GM23338 (cell line): ENCODE measurements at regions not wholly inside any gene's neighbourhood (a gene's known extent, or its start where the extent isn't known, plus 50 kb on each side); places are given as distances from the start of the nearest gene placed in this dataset.

Source experiments
- ATAC-seq: fragments of 200-7000 bp; cut with Tn5 transposase; 3 replicates; pipeline ENCODE4 v1.9.1; 2020
- DNase-seq: peaks from one replicate; pipeline ENCODE4 v3.0.0-alpha.2; 2015; ENCODE audit warnings: low spot score
- H2AFZ ChIP-seq: fragments of 200-600 bp; sonication (generic); 2 replicates; pipeline ENCODE4 v1.8.0; 2016; ENCODE audit warnings: antibody characterized with exemption, mild to moderate bottlenecking, moderate library complexity
- H3F3A ChIP-seq: fragments of 200-600 bp; sonication (generic); replicated peaks from 2 replicates; pipeline ENCODE4 v1.8.0; 2017; ENCODE audit warnings: antibody characterized with exemption, mixed run types, low read depth
- H3K27ac ChIP-seq: fragments of 200-600 bp; sonication (generic); 2 replicates; pipeline ENCODE4 v1.6.1; 2016; ENCODE audit warnings: low read depth
- H3K27me3 ChIP-seq: fragments of 200-600 bp; sonication (generic); 2 replicates; pipeline ENCODE4 v1.8.0; 2016; ENCODE audit warnings: mild to moderate bottlenecking, mixed run types, moderate library complexity; ENCODE audit not compliant: insufficient read depth
- H3K36me3 ChIP-seq: fragments of 200-600 bp; sonication (generic); 2 replicates; pipeline ENCODE4 v1.8.0; 2016; ENCODE audit warnings: mild to moderate bottlenecking; ENCODE audit not compliant: insufficient read depth
- H3K4me1 ChIP-seq: fragments of 200-600 bp; sonication (generic); 2 replicates; pipeline ENCODE4 v1.8.0; 2016; ENCODE audit warnings: mild to moderate bottlenecking, moderate library complexity; ENCODE audit not compliant: insufficient read depth
- H3K4me2 ChIP-seq: fragments of 200-600 bp; sonication (generic); 2 replicates; pipeline ENCODE4 v1.7.1; 2017; ENCODE audit warnings: mixed run types
- H3K4me3 ChIP-seq: fragments of 200-600 bp; sonication (generic); 2 replicates; pipeline ENCODE4 v1.6.1; 2016; ENCODE audit warnings: mixed run types
- H3K79me2 ChIP-seq: fragments of 200-600 bp; sonication (generic); replicated peaks from 2 replicates; pipeline ENCODE4 v1.8.0; 2017; ENCODE audit warnings: mild to moderate bottlenecking; ENCODE audit not compliant: insufficient read depth
- H3K9me2 ChIP-seq: fragments of 200-600 bp; sonication (generic); 2 replicates; pipeline ENCODE4 v1.8.0; 2017; ENCODE audit not compliant: insufficient read depth
- H4K20me1 ChIP-seq: fragments of 200-600 bp; sonication (generic); replicated peaks from 2 replicates; pipeline ENCODE4 v1.8.0; 2017; ENCODE audit warnings: mild to moderate bottlenecking; ENCODE audit not compliant: insufficient read depth
- H3K27ac Mint-ChIP-seq: 2 replicates; pipeline ENCODE4 v1.8.0; 2020; ENCODE audit warnings: inconsistent platforms, mild to moderate bottlenecking, moderate library complexity, mixed read lengths
- H3K27me3 Mint-ChIP-seq: 3 replicates; pipeline ENCODE4 v1.8.0; 2022; ENCODE audit warnings: low read depth, mild to moderate bottlenecking, moderate library complexity, mixed read lengths, inconsistent platforms; ENCODE audit not compliant: insufficient read depth, poor library complexity
- H3K36me3 Mint-ChIP-seq: 3 replicates; pipeline ENCODE4 v1.8.0; 2021; ENCODE audit warnings: low read depth, mild to moderate bottlenecking, inconsistent platforms, moderate library complexity, mixed read lengths
- H3K4me1 Mint-ChIP-seq: 3 replicates; pipeline ENCODE4 v1.8.0; 2020; ENCODE audit warnings: mild to moderate bottlenecking, inconsistent platforms, mixed read lengths
- H3K4me3 Mint-ChIP-seq: 3 replicates; pipeline ENCODE4 v1.8.0; 2021; ENCODE audit warnings: moderate library complexity, mild to moderate bottlenecking, inconsistent platforms, mixed read lengths
- H3K9me3 Mint-ChIP-seq: 3 replicates; pipeline ENCODE4 v1.8.0; 2020; ENCODE audit warnings: moderate library complexity, mild to moderate bottlenecking, inconsistent platforms, mixed read lengths
- CREB1 ChIP-seq: fragments of 250-450 bp; sonication (Bioruptor Pico); IDR thresholded peaks from 2 replicates; pipeline ENCODE4 v1.5.0; 2020; ENCODE audit warnings: low read depth, mild to moderate bottlenecking, moderate library complexity
- CTCF ChIP-seq, 2 experiments: fragments of 200-600 bp in 1 of 2; sonication (generic) in 1 of 2; conservative IDR thresholded peaks; 2 replicates each; pipeline versions ENCODE4 v1.5.1 to v1.6.1; 2016 to 2017; ENCODE audit warnings: antibody characterized with exemption in 2 of 2, low read depth in 2 of 2, mild to moderate bottlenecking in 2 of 2, moderate library complexity in 1 of 2
- ETS1 ChIP-seq: IDR thresholded peaks from 2 replicates; pipeline ENCODE4 v1.6.1; 2016; ENCODE audit warnings: antibody characterized with exemption
- EZH2 ChIP-seq: fragments of 200-600 bp; sonication (generic); IDR thresholded peaks from one replicate; pipeline ENCODE4 v1.8.0; 2017; ENCODE audit warnings: antibody characterized with exemption, mild to moderate bottlenecking, low read depth; ENCODE audit not compliant: unreplicated experiment
- EZH2phosphoT487 ChIP-seq: fragments of 200-600 bp; sonication (generic); IDR thresholded peaks from one replicate; pipeline ENCODE4 v1.8.1; 2018; ENCODE audit warnings: antibody characterized with exemption; ENCODE audit not compliant: unreplicated experiment
- JUNB ChIP-seq: IDR thresholded peaks from one replicate; pipeline ENCODE4 v1.6.1; 2016; ENCODE audit warnings: antibody characterized with exemption; ENCODE audit not compliant: unreplicated experiment
- NANOG ChIP-seq: IDR thresholded peaks from 2 replicates; pipeline ENCODE4 v1.6.1; 2016; ENCODE audit warnings: antibody characterized with exemption, borderline replicate concordance
- POLR2AphosphoS5 ChIP-seq: IDR thresholded peaks from 2 replicates; pipeline ENCODE4 v1.6.1; 2016; ENCODE audit warnings: antibody characterized with exemption, low read depth
- REST ChIP-seq: IDR thresholded peaks from one replicate; pipeline ENCODE4 v1.6.1; 2018; ENCODE audit warnings: antibody characterized with exemption; ENCODE audit not compliant: unreplicated experiment
- STAT1 ChIP-seq: IDR thresholded peaks from one replicate; pipeline ENCODE4 v1.6.1; 2016; ENCODE audit warnings: antibody characterized with exemption; ENCODE audit not compliant: unreplicated experiment
- ZNF114 ChIP-seq: fragments of 250-450 bp; sonication (Bioruptor Pico); IDR thresholded peaks from 2 replicates; pipeline ENCODE4 v1.5.0; 2020; ENCODE audit warnings: mild to moderate bottlenecking, moderate library complexity
- ZNF331 ChIP-seq: fragments of 250-450 bp; sonication (Bioruptor Pico); IDR thresholded peaks from 2 replicates; pipeline ENCODE4 v1.5.0; 2020; ENCODE audit warnings: low read depth, mild to moderate bottlenecking, moderate library complexity
- ZNF462 ChIP-seq: fragments of 250-450 bp; sonication (Bioruptor Pico); IDR thresholded peaks from 2 replicates; pipeline ENCODE4 v1.5.0; 2020; ENCODE audit warnings: mild to moderate bottlenecking, moderate library complexity

GRCh38 chr12:41970744-41971143 lies 173.9 kb downstream of the GXYLT1 start:
- TF ChIP-seq JUNB (no peak), ZNF331 (no peak), ETS1 (no peak), POLR2AphosphoS5 (no peak), REST (no peak), STAT1 (no peak), ZNF114 (CRISPR knock-in tag) (no peak), CTCF (conservative IDR thresholded peaks at IDR 0.05; ENCODE audit: low read depth in 2 of 2) (no peak), ZNF462 (no peak), EZH2phosphoT487 (no peak), EZH2 (no peak), NANOG (no peak), CREB1 (no peak)
- Histone ChIP-seq H3K79me2 (no peaks in the 10 kb centered on the region), H3K4me3 (no peak overlapping the region), H3F3A (no peaks in the 10 kb centered on the region; the same call in 1 of the 2 replicates), H4K20me1 (no peaks in the 10 kb centered on the region), H3K4me1 (peaks cover 16% of the 10 kb centered on the region), H2AFZ (no peak overlapping the region), H3K27me3 (no peaks in the 10 kb centered on the region), H3K4me2 (no peak overlapping the region), H3K36me3 (no peaks in the 10 kb centered on the region), H3K27ac (no peak overlapping the region), H3K9me2 (no peaks in the 10 kb centered on the region)
- no peak for ATAC-seq
- Mint-ChIP-seq H3K9me3 (no peaks in the 10 kb centered on the region; the same call in 2 of the 3 replicates), H3K27me3 (no peaks in the 10 kb centered on the region), H3K36me3 (no peaks in the 10 kb centered on the region), H3K4me1 (peaks cover 16% of the 10 kb centered on the region), H3K27ac (no peak overlapping the region), H3K4me3 (no peak overlapping the region)
- no peak for DNase-seq
